Astrocyte of the cerebellum (primary cell): ENCODE measurements at regions not wholly inside any gene's neighbourhood (a gene's known extent, or its start where the extent isn't known, plus 50 kb on each side); places are given as distances from the start of the nearest gene placed in this dataset.

Experiments
- DNase-seq: peaks from one replicate; pipeline ENCODE4 v3.0.0-alpha.2; 2011; ENCODE audit warnings: low read depth
- H3K4me3 ChIP-seq: 2 replicates; pipeline ENCODE4 v1.5.1; 2011; ENCODE audit warnings: mild to moderate bottlenecking, low read depth, low read length, moderate library complexity
- in situ Hi-C: cut with HindIII; loops from 2 replicates; pipeline ENCODE4 v1.10.0; 2017; ENCODE audit warnings: low sequenced_read_pairs
- TF ChIP-seq, protein P1 (sequence below): IDR thresholded peaks from 2 replicates; pipeline ENCODE4 v1.5.1; 2012; ENCODE audit warnings: low read length, low read depth, moderate library complexity, mild to moderate bottlenecking; ENCODE audit errors: missing control alignments

- TF ChIP-seq, protein P1, sequence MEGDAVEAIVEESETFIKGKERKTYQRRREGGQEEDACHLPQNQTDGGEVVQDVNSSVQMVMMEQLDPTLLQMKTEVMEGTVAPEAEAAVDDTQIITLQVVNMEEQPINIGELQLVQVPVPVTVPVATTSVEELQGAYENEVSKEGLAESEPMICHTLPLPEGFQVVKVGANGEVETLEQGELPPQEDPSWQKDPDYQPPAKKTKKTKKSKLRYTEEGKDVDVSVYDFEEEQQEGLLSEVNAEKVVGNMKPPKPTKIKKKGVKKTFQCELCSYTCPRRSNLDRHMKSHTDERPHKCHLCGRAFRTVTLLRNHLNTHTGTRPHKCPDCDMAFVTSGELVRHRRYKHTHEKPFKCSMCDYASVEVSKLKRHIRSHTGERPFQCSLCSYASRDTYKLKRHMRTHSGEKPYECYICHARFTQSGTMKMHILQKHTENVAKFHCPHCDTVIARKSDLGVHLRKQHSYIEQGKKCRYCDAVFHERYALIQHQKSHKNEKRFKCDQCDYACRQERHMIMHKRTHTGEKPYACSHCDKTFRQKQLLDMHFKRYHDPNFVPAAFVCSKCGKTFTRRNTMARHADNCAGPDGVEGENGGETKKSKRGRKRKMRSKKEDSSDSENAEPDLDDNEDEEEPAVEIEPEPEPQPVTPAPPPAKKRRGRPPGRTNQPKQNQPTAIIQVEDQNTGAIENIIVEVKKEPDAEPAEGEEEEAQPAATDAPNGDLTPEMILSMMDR, result no peak
- in situ Hi-C loops, result no loop called here
- no peak for DNase-seq
- no peak overlapping the region for H3K4me3 ChIP-seq
These were observed 481.2 kb downstream of the NUP35 start for GRCh38 chr2:183605440-183605839.

- no peak overlapping the region for H3K4me3 ChIP-seq
- TF ChIP-seq, protein P1, result no peak
- in situ Hi-C loops, result no loop called here
- DNase-seq, result no peak
These were observed 481.9 kb downstream of the NUP35 start for GRCh38 chr2:183606022-183606717.

- no peak for DNase-seq
- H3K4me3 ChIP-seq, result no peak overlapping the region
- in situ Hi-C loops, result no loop called here
- TF ChIP-seq, protein P1, result no peak
These were observed 482.5 kb downstream of the NUP35 start for GRCh38 chr2:183606718-183607085.

- TF ChIP-seq, protein P1, result no peak
- H3K4me3 ChIP-seq, result no peak overlapping the region
- in situ Hi-C loops, result no loop called here
- DNase-seq, result no peak
These were observed 483.8 kb downstream of the NUP35 start for GRCh38 chr2:183607995-183608394.

GRCh38 chr2:183608747-183609146 is 484.5 kb downstream of the NUP35 start:
- DNase-seq, result no peak
- TF ChIP-seq, protein P1, result no peak
- in situ Hi-C loops, result no loop called here
- H3K4me3 ChIP-seq, result no peak overlapping the region

DNA sequence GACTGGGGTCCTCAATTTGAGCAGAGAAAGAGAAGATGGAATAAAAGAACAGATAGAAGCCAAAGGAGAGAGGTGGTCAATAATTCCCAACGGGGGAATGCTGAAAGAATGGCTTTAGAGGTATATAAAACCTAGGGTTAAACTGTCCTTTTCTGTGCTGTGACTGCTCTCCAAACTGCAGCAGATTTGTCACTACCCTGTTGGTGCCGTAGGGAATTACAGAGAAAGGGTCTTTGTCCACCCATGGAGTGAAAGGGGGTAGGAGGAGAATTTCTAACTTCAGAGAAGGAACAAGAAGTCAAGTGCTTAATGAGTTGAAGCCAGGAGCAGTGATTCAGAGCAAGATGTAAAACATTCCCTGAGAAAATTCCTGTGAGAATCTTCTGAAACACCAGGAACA is 486.5 kb downstream of the NUP35 start:
- H3K4me3 ChIP-seq, result no peak overlapping the region
- TF ChIP-seq, protein P1, result no peak
- in situ Hi-C loops, result no loop called here
- no peak for DNase-seq
